HG03039 (cell line): ENCODE measurements at regions not wholly inside any gene's neighbourhood (a gene's known extent, or its start where the extent isn't known, plus 50 kb on each side); places are given as distances from the start of the nearest gene placed in this dataset.
"Not testable (repeated sequence)": the region's sequence is repeated elsewhere in the genome, so short reads cannot be mapped to it uniquely, and the experiment has no call there.

ENCODE experiments used
- ATAC-seq: cut with Tn5 transposase; IDR thresholded peaks from one replicate; pipeline ENCODE4 v1.9.1; 2021; ENCODE audit warnings: mild to moderate bottlenecking, moderate library complexity; ENCODE audit not compliant: unreplicated experiment

- no peak for ATAC-seq
Measured at GRCh38 chr9:31730398-31730797, 654.0 kb upstream of the ACO1 start.

- no peak for ATAC-seq
Measured at GRCh38 chr9:31733166-31733565, 651.3 kb upstream of the ACO1 start.

GRCh38 chr9:31736581-31737179 is 647.8 kb upstream of the ACO1 start:
- ATAC-seq, result no peak

GRCh38 chr9:31740705-31741104 is 643.7 kb upstream of the ACO1 start:
- ATAC-seq, result no peak

GRCh38 chr9:31744589-31744988 is 639.9 kb upstream of the ACO1 start:
- ATAC-seq, result no peak

GRCh38 chr9:31745468-31745867 is 639.0 kb upstream of the ACO1 start:
- no peak for ATAC-seq

GRCh38 chr9:31745886-31746285 is 638.6 kb upstream of the ACO1 start:
- ATAC-seq, result no peak

- no peak for ATAC-seq
Measured at GRCh38 chr9:31753756-31754155, 630.7 kb upstream of the ACO1 start.

- ATAC-seq, result no peak
Measured at GRCh38 chr9:31759703-31760102, 624.7 kb upstream of the ACO1 start.

GRCh38 chr9:31774021-31774420 is 610.4 kb upstream of the ACO1 start:
- ATAC-seq, result not testable (repeated sequence)

GRCh38 chr9:31774571-31774970 is 609.9 kb upstream of the ACO1 start:
- no peak for ATAC-seq

- no peak for ATAC-seq
Measured at GRCh38 chr9:31776471-31776870, 608.0 kb upstream of the ACO1 start.

GRCh38 chr9:31783491-31783890 is 601.0 kb upstream of the ACO1 start:
- ATAC-seq, result no peak

- ATAC-seq, result no peak
Measured at GRCh38 chr9:31790720-31791119, 593.7 kb upstream of the ACO1 start.

GRCh38 chr9:31799953-31800609 is 584.4 kb upstream of the ACO1 start:
- ATAC-seq, result no peak

GRCh38 chr9:31807574-31808256 is 576.7 kb upstream of the ACO1 start:
- no peak for ATAC-seq

GRCh38 chr9:31808766-31809165 is 575.7 kb upstream of the ACO1 start:
- ATAC-seq, result no peak

GRCh38 chr9:31820426-31820825 is 564.0 kb upstream of the ACO1 start:
- no peak for ATAC-seq

GRCh38 chr9:31821583-31821982 is 562.9 kb upstream of the ACO1 start:
- ATAC-seq, result no peak

GRCh38 chr9:31823365-31823764 is 561.1 kb upstream of the ACO1 start:
- no peak for ATAC-seq

- ATAC-seq, result no peak
Measured at GRCh38 chr9:31824860-31825259, 559.6 kb upstream of the ACO1 start.

- ATAC-seq, result no peak
Measured at GRCh38 chr9:31837211-31837610, 547.2 kb upstream of the ACO1 start.
